ENCODE measurements at regions not wholly inside any gene's neighbourhood (a gene's known extent, or its start where the extent isn't known, plus 50 kb on each side); places are given as distances from the start of the nearest gene placed in this dataset.

GRCh38 chr2:126963390-126963789 lies 64.7 kb downstream of the TEX51 start:
- H3K4me2 ChIP-seq (ENCODE audit: low read length): no peak overlapping the region
- H3K9me2 ChIP-seq (replicated peaks; ENCODE audit: control insufficient read depth, low read length): no peaks in the 10 kb centered on the region
- H3K79me2 ChIP-seq (ENCODE audit: control insufficient read depth, low read length): no peaks in the 10 kb centered on the region
- H3K36me3 ChIP-seq (ENCODE audit: control insufficient read depth, low read length): no peaks in the 10 kb centered on the region
- H3K27ac ChIP-seq (ENCODE audit: low read depth, low read length): no peak overlapping the region
- no peaks in the 10 kb centered on the region for H3K4me1 ChIP-seq (ENCODE audit: control insufficient read depth, low read length)
- H4K20me1 ChIP-seq (ENCODE audit: control insufficient read depth, insufficient read depth, low read depth, low read length): no peaks in the 10 kb centered on the region
- no peaks in the 10 kb centered on the region for H3F3A ChIP-seq (ENCODE audit: control insufficient read depth, insufficient read depth)
- H3K27me3 ChIP-seq (ENCODE audit: control insufficient read depth, low read length): peaks cover 11% of the 10 kb centered on the region
- no peak overlapping the region for H3K4me3 ChIP-seq (ENCODE audit: low read length)
- no peaks in the 10 kb centered on the region for H3K9me3 ChIP-seq (ENCODE audit: control insufficient read depth, insufficient read depth, low read length)
- no peak for TF ChIP-seq CTCF (IDR thresholded peaks at IDR 0.05; ENCODE audit: low read depth, low read length, poor library complexity, severe bottlenecking)
- TF ChIP-seq EZH2phosphoT487 (IDR thresholded peaks at IDR 0.05; ENCODE audit: borderline replicate concordance, low read length): no peak

- Histone ChIP-seq H3K27ac (ENCODE audit: low read depth, low read length) (no peak overlapping the region), H3K4me1 (ENCODE audit: control insufficient read depth, low read length) (peaks cover 2% of the 10 kb centered on the region), H3K27me3 (ENCODE audit: control insufficient read depth, low read length) (peaks cover 19% of the 10 kb centered on the region), H3K4me3 (ENCODE audit: low read length) (no peak overlapping the region), H3K36me3 (ENCODE audit: control insufficient read depth, low read length) (no peaks in the 10 kb centered on the region), H3K79me2 (ENCODE audit: control insufficient read depth, low read length) (no peaks in the 10 kb centered on the region), H3K9me3 (ENCODE audit: control insufficient read depth, insufficient read depth, low read length) (no peaks in the 10 kb centered on the region), H3K9me2 (replicated peaks; ENCODE audit: control insufficient read depth, low read length) (no peaks in the 10 kb centered on the region), H4K20me1 (ENCODE audit: control insufficient read depth, insufficient read depth, low read depth, low read length) (no peaks in the 10 kb centered on the region), H3K4me2 (ENCODE audit: low read length) (no peak overlapping the region), H3F3A (ENCODE audit: control insufficient read depth, insufficient read depth) (no peaks in the 10 kb centered on the region)
- TF ChIP-seq CTCF (IDR thresholded peaks at IDR 0.05; ENCODE audit: low read depth, low read length, poor library complexity, severe bottlenecking): no peak
These were observed 67.9 kb downstream of the TEX51 start for GRCh38 chr2:126966601-126967000.

GRCh38 chr2:126970583-126970982 lies 71.9 kb downstream of the TEX51 start:
- TF ChIP-seq CTCF (IDR thresholded peaks at IDR 0.05; ENCODE audit: low read depth, low read length, poor library complexity, severe bottlenecking): no peak
- TF ChIP-seq EZH2phosphoT487 (IDR thresholded peaks at IDR 0.05; ENCODE audit: borderline replicate concordance, low read length): no peak
- Histone ChIP-seq H3K27ac (ENCODE audit: low read depth, low read length) (no peak overlapping the region), H3K9me3 (ENCODE audit: control insufficient read depth, insufficient read depth, low read length) (no peaks in the 10 kb centered on the region), H3K79me2 (ENCODE audit: control insufficient read depth, low read length) (no peaks in the 10 kb centered on the region), H3K36me3 (ENCODE audit: control insufficient read depth, low read length) (no peaks in the 10 kb centered on the region), H3F3A (ENCODE audit: control insufficient read depth, insufficient read depth) (no peaks in the 10 kb centered on the region), H3K4me1 (ENCODE audit: control insufficient read depth, low read length) (peaks cover 10% of the 10 kb centered on the region), H3K9me2 (replicated peaks; ENCODE audit: control insufficient read depth, low read length) (no peaks in the 10 kb centered on the region), H3K27me3 (ENCODE audit: control insufficient read depth, low read length) (peaks cover 24% of the 10 kb centered on the region), H3K4me3 (ENCODE audit: low read length) (no peak overlapping the region), H4K20me1 (ENCODE audit: control insufficient read depth, insufficient read depth, low read depth, low read length) (no peaks in the 10 kb centered on the region), H3K4me2 (ENCODE audit: low read length) (no peak overlapping the region)

GRCh38 chr2:126971162-126971480 lies 72.4 kb downstream of the TEX51 start:
- Histone ChIP-seq H3K9me3 (ENCODE audit: control insufficient read depth, insufficient read depth, low read length) (no peaks in the 10 kb centered on the region), H3K9me2 (replicated peaks; ENCODE audit: control insufficient read depth, low read length) (no peaks in the 10 kb centered on the region), H3K27me3 (ENCODE audit: control insufficient read depth, low read length) (peaks cover 23% of the 10 kb centered on the region), H3K4me2 (ENCODE audit: low read length) (no peak overlapping the region), H3K4me1 (ENCODE audit: control insufficient read depth, low read length) (peaks cover 10% of the 10 kb centered on the region), H3K4me3 (ENCODE audit: low read length) (no peak overlapping the region), H4K20me1 (ENCODE audit: control insufficient read depth, insufficient read depth, low read depth, low read length) (no peaks in the 10 kb centered on the region), H3F3A (ENCODE audit: control insufficient read depth, insufficient read depth) (no peaks in the 10 kb centered on the region), H3K36me3 (ENCODE audit: control insufficient read depth, low read length) (no peaks in the 10 kb centered on the region), H3K27ac (ENCODE audit: low read depth, low read length) (no peak overlapping the region), H3K79me2 (ENCODE audit: control insufficient read depth, low read length) (no peaks in the 10 kb centered on the region)
- TF ChIP-seq CTCF (IDR thresholded peaks at IDR 0.05; ENCODE audit: low read depth, low read length, poor library complexity, severe bottlenecking) (no peak), EZH2phosphoT487 (IDR thresholded peaks at IDR 0.05; ENCODE audit: borderline replicate concordance, low read length) (no peak)

Data from DOHH2 (cell line).